ENCODE measurements at regions not wholly inside any gene's neighbourhood (a gene's known extent, or its start where the extent isn't known, plus 50 kb on each side); places are given as distances from the start of the nearest gene placed in this dataset.
A peak's percentile ranks its signal among the peaks of the same experiment; 100 is the strongest.
"Not testable (repeated sequence)": the region's sequence is repeated elsewhere in the genome, so short reads cannot be mapped to it uniquely, and the experiment has no call there.

DNA sequence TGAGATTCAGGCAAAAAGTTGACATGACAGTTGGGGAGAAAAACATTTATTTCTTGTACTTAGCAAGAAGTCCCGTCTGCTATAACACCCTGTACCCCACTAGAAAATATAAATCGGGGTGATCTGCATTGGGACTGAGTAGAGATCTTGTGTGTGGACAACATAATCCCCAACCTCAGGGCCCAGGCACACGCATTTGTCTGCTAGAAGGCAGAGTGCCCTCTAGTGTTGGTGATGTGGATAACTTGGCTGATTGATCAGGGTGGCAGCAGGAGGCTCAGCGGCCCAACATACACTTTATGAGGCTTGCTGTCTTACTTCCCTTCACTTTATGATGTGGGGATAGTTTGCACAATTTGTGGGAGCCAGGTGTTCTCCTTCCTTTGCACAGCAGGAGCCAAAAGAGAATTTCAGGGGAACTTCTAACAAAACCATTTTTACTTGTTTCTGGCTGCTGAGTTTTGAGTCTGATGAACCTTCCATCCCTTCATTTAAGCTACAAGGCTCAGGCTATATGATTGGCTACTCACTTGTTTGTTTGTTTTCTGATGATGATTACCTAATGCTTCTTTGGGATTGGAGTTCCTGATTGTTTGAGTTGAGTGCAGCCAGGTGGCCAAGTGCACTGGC is 263.2 kb downstream of the DMAC1 start:
- DNase-seq, result peak; percentile 29

- DNase-seq, result no peak
Observed at GRCh38 chr9:7534211-7534935, 265.2 kb downstream of the DMAC1 start.

DNA sequence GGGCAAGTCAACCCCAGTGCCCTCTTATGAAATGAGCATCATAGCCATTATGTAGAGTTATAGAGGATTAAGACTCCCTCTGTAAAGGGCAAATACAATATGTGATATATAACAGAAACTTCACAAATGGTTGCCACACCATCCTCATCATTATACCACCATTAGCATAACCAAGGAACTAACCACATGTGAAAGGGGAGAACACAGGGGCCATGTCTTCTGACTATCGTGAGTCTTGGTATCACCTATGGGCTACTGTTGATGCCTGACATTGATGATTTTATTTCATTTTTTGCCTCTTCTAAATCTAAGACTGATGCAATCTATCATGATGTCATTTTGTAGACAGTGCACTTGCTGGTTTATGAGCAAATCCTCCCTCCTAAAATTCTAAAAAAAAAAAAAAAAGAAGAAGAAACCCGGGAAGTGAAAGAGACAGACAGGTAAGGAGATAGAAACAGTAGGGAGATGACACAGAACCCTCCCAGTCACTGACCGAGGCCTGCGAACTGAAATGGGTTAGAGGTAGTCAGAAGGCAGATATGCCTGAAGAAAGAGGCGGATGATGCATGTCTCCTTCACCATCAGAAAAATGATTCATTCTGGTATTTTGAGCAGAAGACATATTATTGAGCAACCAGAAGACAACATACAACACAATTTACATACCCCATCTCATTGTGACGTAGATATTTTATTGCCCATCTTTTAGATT is 266.0 kb downstream of the DMAC1 start:
- DNase-seq, result no peak

- no peak for DNase-seq
Observed at GRCh38 chr9:7523426-7524043, 276.0 kb downstream of the DMAC1 start.

DNA sequence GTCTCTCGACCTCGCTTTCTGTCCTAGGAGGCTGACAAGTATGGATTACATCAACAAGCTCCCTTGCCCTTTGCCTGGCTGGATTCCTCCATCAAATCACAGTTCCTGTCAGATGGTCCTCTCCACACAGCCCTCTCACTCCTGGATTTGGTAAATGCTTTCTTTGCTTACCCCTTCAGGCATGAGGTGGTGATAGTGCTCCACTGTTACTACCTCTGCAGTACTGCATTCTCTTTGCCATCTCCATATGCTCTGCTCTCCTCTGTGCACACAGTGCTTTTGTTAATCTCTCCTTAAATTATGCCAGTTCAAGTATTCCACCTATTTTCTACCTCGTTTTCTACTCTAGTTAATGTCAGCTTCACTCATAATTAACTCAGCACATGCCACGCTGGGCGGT is 279.2 kb downstream of the DMAC1 start:
- no peak for DNase-seq

DNA sequence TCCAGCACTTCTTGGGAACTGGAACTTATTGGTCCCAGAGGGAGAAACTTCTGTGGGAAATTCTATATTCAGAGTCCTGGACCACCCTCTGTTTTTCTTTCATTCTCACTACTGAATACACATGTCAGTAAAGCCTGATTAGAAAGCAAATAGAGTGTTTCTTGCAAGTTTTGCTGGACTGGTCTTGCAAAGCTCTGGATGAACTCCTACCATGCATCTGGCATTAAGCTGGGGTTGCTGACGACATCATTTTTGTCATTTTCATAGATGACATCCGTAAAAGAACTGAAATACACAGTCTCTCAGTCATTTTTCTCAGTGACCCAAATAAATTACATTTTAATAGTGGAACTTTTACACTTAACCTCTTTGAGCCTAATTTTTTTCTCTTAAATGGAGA is 283.2 kb downstream of the DMAC1 start:
- no peak for DNase-seq

DNA sequence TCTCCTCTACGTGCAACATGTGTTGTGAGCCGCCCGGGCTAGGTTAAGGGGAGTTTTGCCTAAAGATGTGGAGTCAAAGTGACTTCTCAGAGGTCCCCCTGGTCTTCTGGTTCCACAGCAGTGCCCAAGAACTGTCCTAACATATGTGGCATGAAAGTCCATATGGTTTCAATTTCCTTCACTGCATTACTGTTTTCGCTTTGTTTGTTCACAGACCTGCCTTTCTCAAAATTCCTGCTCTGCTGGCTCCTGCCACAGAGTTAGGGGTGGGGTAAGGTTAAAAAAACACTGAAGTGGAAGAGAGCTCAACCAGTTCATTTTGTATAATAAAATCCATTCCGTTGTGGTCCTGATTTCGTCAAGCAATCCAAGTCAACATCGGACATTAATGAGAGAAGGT is 289.4 kb downstream of the DMAC1 start:
- no peak for DNase-seq

GRCh38 chr9:7509576-7510145 is 289.9 kb downstream of the DMAC1 start:
- no peak for DNase-seq

- no peak for DNase-seq
Observed at GRCh38 chr9:7508516-7508915, 291.1 kb downstream of the DMAC1 start.

DNA sequence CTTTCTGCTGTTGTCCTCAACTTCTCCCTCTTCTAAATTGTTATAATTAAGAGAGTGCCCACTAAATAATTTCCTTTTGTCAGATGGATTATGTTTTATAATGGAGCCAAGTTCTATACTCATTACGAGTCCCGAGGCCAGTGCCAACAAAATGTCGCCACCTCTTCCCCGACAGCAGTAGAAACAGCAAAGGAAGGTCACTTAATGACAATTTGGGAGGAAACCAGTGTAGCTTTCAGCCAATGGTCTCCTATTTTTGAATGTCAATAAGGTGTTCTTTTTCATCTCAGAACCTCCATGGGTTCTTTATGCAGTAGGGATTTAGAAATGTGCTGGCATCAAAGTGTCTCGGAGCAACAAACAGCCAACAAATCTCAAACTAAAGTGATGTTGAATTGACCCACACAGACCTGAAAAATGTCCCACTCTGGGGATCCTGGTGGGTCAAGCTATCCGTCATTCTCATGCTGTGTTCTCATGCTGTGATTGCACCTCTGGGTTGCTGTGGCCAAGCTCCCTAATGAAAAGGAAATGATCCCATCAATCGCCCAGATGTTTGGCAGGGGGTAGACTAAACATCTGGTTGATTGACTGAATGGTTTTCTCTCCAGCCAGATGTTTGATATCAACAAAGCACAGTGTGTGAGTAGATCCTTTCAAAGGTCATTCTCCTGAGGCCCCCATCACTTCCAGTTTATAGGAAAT is 291.9 kb downstream of the DMAC1 start:
- no peak for DNase-seq

GRCh38 chr9:7507026-7507425 is 292.6 kb downstream of the DMAC1 start:
- DNase-seq, result no peak

DNA sequence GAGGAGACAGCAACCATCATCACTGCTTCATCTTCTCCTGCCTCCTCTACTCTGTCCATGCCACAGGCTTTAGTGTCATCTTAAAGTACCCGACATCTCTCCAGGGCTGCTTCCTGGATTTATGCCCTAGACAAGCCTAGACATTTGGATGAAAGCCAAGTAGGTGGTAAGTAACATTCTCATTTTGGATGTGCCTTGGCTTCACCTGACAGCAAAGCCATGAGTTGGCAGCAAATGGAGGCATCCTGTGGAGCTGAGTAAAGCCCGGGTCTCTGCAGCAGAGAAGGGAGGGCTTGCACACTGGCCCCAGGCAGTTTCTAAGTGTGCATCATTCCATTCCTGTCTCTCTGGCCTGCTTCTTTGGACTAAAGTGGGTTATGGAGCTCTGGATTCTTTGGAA is 299.1 kb downstream of the DMAC1 start:
- no peak for DNase-seq

DNA sequence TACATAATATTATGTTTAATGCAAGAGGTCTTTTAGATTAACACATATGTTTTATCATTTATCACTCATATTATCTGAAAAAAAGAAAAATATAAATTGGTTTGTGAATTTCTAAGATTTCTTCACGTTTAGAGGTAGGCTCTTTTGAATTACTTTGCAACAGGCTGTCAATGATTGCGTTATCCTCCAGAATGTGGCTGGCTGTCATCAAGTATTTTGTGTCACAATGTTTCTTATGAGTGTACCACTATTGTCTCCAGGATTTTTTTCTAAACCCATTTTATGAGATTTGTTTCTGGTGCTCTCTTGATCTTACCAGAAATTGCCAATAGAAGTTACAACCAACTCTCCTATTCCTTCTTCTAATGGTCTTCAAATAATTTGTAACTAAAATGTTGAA is 307.9 kb downstream of the DMAC1 start:
- no peak for DNase-seq

GRCh38 chr9:7490317-7491108 is 309.1 kb downstream of the DMAC1 start:
- no peak for DNase-seq

DNA sequence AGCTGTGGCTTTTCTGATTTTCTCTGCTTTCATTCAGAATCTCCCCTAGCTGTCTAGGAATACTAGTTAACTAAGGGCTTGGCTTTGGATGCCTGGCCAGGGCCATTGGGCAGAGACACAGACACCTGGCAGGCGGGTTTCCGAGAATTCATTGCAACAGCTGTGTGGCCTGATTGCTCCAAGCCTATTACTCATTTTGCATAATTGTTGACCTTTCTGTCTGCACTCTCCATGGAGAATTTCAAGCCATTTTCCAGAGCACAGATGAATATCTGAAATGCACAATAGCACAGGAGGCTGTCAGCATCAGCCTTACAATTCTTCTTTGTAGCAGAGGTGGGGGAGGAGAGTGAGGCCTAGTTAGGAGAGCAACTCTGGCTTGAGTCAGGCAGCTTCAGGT is 310.5 kb downstream of the DMAC1 start:
- no peak for DNase-seq

DNA sequence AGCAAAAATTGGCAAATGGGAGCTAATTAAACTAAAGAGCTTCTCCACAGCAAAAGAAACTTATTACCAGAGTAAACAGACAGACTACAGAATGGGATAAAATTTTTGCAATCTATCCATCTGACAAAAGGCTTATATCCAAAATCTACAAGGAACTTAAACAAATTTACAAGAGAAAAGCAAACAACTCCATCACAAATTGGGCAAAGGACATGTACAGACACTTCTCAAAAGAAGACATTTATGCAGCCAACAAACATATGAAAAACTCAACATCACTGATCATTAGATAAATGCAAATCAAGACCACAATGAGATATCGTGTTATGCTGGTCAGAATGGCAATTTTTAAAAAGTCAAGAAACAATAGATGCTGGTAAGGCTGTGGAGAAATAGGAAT is 315.6 kb downstream of the DMAC1 start:
- not testable (repeated sequence) for DNase-seq

DNA sequence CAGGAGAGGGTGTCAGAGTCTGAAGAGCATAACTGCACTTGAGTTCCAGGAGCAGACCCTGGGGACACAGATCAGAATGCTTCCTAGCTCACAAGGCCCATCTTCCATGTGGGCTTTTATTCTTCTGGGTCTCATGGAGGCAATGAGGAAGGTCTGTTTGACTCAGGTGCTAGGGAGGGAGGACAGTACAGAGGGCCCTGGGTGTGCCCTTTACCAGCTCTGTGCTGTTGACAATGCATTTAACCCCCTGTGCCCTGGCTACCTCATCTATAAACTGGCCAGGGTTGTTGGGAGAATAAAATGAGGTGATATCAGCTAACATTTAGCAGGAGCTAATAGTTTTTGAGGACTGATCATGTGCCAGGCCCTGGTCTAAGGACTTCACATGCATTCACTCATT is 318.0 kb downstream of the DMAC1 start:
- no peak for DNase-seq

DNA sequence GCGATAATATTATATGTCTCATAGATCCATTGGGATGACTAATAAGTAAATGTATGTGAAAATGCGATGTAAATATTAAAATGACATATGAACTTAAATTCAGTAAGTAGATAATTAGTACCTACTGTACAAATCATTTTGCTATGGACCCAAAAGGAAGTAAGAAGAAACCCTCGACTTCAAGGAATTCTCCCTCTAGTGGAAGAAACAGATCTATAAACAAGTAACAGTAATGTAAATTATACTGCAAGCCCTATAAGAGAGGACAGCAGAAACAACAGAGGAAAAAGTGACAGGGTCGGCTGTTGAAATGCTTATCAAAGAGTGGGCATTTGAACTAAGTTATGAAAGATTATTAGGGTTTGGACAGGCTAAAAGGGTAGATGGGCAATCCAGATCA is 320.3 kb downstream of the DMAC1 start:
- DNase-seq, result no peak

GRCh38 chr9:7478646-7479045 is 320.9 kb downstream of the DMAC1 start:
- no peak for DNase-seq

DNA sequence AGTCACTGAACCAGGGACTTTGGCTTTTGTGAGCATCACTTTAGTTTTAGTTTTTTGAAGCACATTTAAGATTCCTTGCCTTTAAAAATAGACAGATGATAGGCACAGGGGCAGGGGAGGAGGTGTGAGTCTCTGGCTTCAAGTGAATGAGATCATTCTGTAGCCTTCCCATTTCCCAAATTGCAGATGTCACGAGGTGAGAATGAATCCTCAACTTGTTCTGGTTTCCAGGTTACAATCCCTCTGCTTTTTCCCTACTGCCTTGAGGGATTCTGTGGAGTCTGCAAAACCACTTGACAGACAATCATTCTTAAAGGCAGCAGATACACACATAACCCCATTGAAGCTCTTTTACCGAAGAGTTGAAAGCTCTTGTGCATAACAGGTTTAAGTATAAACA is 332.4 kb downstream of the DMAC1 start:
- DNase-seq, result no peak

- DNase-seq, result no peak
Observed at GRCh38 chr9:7461791-7462190, 337.8 kb downstream of the DMAC1 start.
